Stimulated activated CD4-positive, alpha-beta T cell treated with anti-CD3 and anti-CD28 coated beads, Interleukin-12 subunit alpha, Interleukin-12 subunit beta, amount 100 ng/mL, for 48 hours (primary cell): ENCODE measurements at regions not wholly inside any gene's neighbourhood (a gene's known extent, or its start where the extent isn't known, plus 50 kb on each side); places are given as distances from the start of the nearest gene placed in this dataset.
"Not testable (repeated sequence)": the region's sequence is repeated elsewhere in the genome, so short reads cannot be mapped to it uniquely, and the experiment has no call there.

Experiments
- DNase-seq, 3 donors: peaks; one replicate each; pipeline ENCODE4 v3.0.0-alpha.2; 2020; ENCODE audit warnings: low read depth in 2 of 3, low spot score in 1 of 3

DNA sequence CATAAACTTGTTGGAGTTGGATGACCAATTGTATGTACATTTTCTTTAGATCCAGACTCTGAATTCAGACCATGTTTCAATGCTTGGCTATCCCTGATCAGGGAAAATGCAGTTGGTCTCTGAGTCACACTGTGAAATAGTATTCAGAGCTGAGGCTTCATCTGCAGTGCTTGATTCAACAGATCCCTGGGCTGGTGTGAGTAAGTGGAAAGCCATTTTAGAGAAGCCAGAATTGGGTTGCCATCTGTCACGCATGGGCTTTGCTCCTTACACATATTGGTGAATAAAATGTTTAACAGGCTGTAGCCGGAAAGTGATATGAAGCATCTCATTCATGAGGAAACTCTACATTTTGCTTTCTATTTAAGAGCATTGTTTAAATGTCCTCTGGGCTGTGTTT lies 50.0 kb upstream of the ACYP2 start:
- DNase-seq, result no peak

DNA sequence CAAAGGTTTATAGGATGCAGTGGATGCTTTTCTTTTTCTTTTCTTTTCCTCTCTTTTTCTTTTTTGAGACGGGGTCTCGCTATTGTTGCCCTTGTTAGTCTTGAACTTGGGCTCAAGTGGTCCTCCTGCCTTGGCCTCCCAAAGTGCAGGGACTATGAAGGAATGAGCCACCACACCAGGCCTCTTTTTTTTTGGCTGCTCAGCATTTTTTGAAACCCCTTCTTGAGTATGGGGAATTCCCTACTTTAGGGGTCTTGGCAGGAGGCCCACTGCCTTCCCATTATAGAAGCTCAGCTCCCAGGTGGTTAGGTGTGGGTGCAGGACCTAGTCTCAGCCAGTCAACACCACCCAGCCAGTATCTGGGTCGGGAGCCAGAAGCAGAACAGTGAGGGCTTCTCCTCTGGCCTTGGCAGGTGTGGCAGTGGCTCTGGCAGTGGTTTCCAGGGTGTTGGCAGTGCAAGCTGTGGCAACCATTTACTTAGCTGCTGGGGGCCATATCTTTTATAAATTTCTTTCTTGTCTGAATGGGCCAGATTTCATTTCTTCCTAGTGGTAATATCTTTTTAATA lies 51.4 kb upstream of the ACYP2 start:
- DNase-seq, result no peak

DNA sequence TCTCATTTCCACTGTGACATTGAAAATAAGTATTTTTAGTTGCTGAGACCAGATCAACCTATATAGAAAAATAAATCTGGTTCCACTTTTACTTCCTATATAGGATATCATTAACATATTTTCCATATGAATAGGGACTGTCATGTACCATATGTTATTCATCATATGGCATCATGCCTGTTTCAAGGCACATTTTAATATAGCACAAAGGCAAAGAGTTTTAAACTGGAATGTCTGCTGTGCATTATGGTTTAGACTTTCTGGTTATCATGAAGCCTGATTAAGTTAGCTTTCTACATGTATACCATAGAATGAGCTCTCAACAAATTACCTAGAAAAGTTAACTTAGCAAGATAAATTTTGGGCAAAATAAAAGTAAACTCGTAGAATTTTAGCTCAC lies 53.0 kb upstream of the ACYP2 start:
- DNase-seq, result no peak

DNA sequence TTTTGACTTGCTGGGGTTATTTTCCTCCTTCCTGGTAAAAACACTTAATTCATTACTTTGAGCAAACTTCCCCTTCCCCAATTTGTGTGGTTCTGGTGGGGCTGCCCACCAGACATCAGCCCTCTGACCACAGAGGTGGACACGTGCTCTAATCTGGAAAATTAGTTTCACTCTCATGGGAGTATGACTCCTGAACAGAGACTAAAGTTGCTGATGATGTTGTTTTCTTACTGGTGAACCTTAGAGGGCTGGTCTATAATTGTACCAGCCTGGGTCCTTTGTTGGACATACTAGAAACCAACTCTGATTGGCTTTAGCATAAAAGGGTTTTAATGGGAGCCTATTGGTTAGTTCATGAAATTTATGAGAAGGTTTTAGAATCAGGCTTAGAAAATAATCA lies 54.1 kb upstream of the ACYP2 start:
- DNase-seq, result no peak

DNA sequence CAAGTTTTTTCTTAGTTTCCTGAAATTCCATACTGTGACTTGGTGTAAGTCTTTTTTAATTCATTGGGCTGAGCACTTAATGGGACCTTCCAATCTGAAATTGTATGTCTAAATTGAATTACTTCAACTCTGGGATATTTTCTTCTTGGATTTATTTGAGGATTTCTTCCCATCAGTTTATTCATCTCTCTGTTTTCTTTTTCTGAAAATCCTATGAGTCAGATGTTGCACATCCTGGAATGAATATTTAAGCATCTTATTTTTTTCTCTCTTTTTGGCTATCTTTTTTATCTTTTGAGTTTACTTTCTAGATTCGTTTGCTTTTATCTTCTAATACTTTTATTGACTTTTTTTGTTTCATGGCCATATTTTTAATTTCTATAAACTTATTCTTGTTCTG lies 55.4 kb upstream of the ACYP2 start:
- no peak for DNase-seq

DNA sequence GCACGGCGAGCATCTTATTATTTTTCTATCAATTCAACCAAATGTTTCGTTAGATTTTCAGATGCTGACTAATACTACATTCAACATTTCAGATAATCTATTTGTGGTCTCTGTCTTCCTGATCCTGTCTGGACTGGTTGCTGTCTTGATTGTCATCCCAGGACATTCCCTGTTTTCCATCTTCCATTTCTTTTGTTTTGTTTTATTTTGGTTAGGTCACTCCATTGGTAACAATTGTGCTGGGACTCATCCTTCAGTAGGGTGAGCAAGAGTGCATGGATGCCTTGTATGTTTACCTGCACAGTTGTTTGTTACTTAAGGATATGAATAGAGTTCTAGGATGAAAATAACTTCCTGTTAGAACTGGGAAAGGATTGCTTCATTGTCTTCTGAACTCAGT lies 55.9 kb upstream of the ACYP2 start:
- DNase-seq, result no peak

- no peak for DNase-seq
These were observed 57.0 kb upstream of the ACYP2 start for GRCh38 chr2:54058449-54058848.

- DNase-seq, result no peak
These were observed 60.6 kb upstream of the ACYP2 start for GRCh38 chr2:54054774-54055173.

GRCh38 chr2:54054271-54054670 lies 61.1 kb upstream of the ACYP2 start:
- DNase-seq, result no peak

GRCh38 chr2:54053830-54054229 lies 61.6 kb upstream of the ACYP2 start:
- no peak for DNase-seq

- no peak for DNase-seq
These were observed 62.3 kb upstream of the ACYP2 start for GRCh38 chr2:54052825-54053718.

DNA sequence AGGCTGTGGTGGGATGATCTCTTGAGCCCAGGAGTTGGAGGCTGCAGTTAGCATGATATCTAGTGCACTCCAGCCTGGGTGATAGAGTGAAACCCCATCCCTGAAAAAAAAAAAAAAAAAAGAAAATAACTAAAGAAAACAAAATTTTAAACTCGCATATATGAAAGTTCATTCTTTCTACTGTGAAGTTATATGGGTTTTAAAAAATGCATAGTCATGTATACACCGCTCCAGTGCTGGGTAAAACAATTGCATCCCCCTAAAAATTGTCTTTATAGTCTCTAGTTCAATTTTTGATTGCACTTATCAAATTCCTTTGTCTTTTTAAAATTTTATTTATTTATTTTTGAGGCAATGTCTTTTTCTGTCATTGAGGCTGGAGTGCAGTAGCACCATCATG lies 65.0 kb upstream of the ACYP2 start:
- no peak for DNase-seq

DNA sequence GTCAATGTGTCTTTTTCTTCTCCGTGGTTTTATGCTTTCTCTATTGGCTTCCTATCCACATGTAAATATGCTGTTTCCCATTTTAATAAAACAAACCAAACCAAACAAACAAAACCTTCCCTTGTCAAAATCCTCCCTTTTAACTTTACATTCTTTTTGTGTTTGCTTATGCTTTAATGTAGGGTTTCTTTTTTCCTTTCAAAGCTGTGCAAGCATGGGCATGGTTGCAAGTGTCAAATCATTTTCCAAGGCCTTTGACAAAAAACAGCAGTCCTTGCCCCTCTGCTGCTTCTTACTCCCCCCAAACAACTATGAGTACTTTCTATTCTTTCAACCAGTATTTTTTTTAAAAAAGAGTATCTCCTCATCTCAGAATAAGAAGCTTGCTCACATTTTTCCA lies 66.0 kb upstream of the ACYP2 start:
- no peak for DNase-seq

DNA sequence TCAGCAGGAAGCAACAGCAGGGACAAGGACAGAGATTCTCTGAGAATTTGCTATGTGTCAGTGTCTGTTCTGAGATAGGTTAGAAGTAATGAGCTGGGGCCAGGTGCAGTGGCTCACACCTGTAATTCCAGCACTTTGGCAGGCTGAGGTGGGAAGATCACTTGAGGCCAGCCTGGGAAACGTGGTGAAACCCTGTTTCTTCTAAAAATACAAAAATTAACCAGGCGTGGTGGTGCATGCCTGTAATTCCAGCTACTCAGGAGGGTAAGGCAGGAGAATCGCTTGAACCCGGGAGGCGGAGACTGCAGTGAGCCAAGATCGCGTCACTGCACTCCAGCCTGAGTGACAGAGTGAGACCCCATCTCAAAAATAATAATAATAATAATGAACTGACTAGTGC lies 66.5 kb upstream of the ACYP2 start:
- not testable (repeated sequence) for DNase-seq

DNA sequence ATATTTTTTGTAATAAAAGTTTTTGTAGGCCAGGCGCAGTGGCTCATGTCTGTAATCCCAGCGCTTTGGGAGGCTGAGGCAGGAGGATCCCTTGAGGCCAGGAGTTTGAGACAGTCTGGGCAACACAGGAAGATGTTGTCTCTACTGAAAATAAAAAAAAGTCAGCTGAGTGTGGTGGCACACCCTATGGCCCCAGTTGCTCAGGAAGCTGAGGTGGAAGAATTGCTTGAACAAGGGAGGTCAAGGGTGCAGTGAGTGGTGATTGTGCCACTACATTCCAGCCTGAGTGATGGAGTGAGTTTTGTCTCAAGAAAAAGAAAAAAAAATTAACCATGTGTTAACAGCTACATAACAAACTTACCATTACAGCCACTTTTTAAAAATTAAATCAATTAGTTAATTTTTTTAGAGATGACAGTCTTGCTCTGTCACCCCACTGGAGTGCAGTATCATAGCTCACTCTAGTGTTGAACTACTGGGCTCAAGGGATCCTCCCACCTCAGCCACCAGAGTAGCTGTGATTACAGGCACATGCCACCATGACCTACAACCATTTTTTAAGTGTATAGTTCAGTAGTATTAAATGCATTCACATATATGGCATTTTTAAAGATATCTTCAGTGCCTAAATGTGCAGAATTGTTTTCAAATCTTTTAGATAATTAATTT lies 67.2 kb upstream of the ACYP2 start:
- no peak for DNase-seq

DNA sequence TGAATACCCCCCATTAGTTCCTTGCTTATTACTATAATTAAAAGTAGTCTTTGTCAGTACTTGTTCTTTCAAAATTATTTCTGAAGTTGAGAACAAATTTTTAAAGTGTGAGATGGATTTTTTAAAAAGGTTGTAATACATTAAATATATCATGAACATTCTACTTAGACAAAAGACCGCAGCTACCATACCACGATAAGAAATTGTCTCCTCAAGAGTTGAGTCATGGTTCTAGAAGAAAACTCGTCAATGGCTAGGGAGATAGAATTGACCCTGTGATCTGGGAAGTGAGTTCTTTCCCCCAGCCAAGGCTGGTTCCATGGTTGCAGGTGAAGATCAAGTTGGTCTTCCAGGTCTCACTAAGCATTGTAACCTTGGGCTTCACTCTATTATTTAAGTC lies 67.8 kb upstream of the ACYP2 start:
- DNase-seq, result no peak

DNA sequence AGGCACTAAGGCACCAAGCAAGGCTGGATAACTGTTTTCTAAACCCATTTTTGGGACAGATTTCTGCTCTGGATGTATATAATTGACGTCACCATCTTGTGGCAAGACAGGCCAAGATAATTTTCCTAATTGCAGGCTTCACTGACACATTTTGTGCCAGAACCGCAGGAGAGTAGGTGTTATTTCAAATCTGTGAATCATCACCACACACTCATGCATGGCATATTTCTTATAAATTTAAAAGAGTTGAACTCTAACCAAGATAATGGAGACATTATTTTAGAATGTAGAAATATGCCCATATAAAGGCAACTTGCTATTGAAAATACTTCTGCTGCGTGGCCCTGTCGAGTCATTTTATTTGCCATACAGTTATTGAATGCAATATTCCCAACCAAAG lies 68.3 kb upstream of the ACYP2 start:
- DNase-seq, result no peak

GRCh38 chr2:54042897-54043620 lies 72.3 kb upstream of the PSME4 start:
- DNase-seq, result no peak

- DNase-seq, result no peak
These were observed 71.5 kb upstream of the PSME4 start for GRCh38 chr2:54042341-54042740.

- DNase-seq, result peak; percentile 50 to 58 (median 55)
These were observed 70.3 kb upstream of the PSME4 start for GRCh38 chr2:54041135-54041534.

- DNase-seq, result no peak
These were observed 69.9 kb upstream of the PSME4 start for GRCh38 chr2:54040685-54041084.

- no peak for DNase-seq
These were observed 69.5 kb upstream of the PSME4 start for GRCh38 chr2:54040250-54040649.
